ENCODE measurements at regions not wholly inside any gene's neighbourhood (a gene's known extent, or its start where the extent isn't known, plus 50 kb on each side); places are given as distances from the start of the nearest gene placed in this dataset.

- DNase-seq (ENCODE audit: low spot score), result no peak
These were observed 97.1 kb upstream of the NXT1 start for GRCh38 chr20:23253524-23253923.

- DNase-seq (ENCODE audit: low spot score), result no peak
These were observed 98.8 kb upstream of the NXT1 start for GRCh38 chr20:23251779-23252178.

- DNase-seq (ENCODE audit: low spot score), result no peak
These were observed 101.0 kb upstream of the NXT1 start for GRCh38 chr20:23249541-23249940.

GRCh38 chr20:23248461-23248882 is 102.1 kb upstream of the NXT1 start:
- DNase-seq (ENCODE audit: low spot score), result no peak

GRCh38 chr20:23246717-23247664 is 103.6 kb upstream of the NXT1 start:
- DNase-seq (ENCODE audit: low spot score), result no peak

GRCh38 chr20:23245553-23246181 is 104.9 kb upstream of the NXT1 start:
- DNase-seq (ENCODE audit: low spot score), result peak; percentile 4

- DNase-seq (ENCODE audit: low spot score), result no peak
These were observed 105.6 kb upstream of the NXT1 start for GRCh38 chr20:23244916-23245552.

GRCh38 chr20:23244156-23244915 is 106.3 kb upstream of the NXT1 start:
- no peak for DNase-seq (ENCODE audit: low spot score)

- no peak for DNase-seq (ENCODE audit: low spot score)
These were observed 106.8 kb upstream of the NXT1 start for GRCh38 chr20:23243791-23244155.

- no peak for DNase-seq (ENCODE audit: low spot score)
These were observed 107.9 kb upstream of the NXT1 start for GRCh38 chr20:23242556-23243180.

GRCh38 chr20:23242104-23242503 is 108.5 kb upstream of the NXT1 start:
- DNase-seq (ENCODE audit: low spot score), result no peak

- no peak for DNase-seq (ENCODE audit: low spot score)
These were observed 109.2 kb upstream of the NXT1 start for GRCh38 chr20:23241416-23241815.

GRCh38 chr20:23240519-23240918 is 110.1 kb upstream of the NXT1 start:
- DNase-seq (ENCODE audit: low spot score), result no peak

- DNase-seq (ENCODE audit: low spot score), result no peak
These were observed 113.4 kb upstream of the NXT1 start for GRCh38 chr20:23237201-23237600.

- DNase-seq (ENCODE audit: low spot score), result peak; percentile 8
These were observed 115.2 kb upstream of the NXT1 start for GRCh38 chr20:23235173-23236027.

- no peak for DNase-seq (ENCODE audit: low spot score)
These were observed 116.1 kb upstream of the NXT1 start for GRCh38 chr20:23234311-23235078.

GRCh38 chr20:23233341-23233740 is 117.2 kb upstream of the NXT1 start:
- no peak for DNase-seq (ENCODE audit: low spot score)

GRCh38 chr20:23232679-23233308 is 117.8 kb upstream of the NXT1 start:
- DNase-seq (ENCODE audit: low spot score), result no peak

GRCh38 chr20:23232219-23232581 is 118.4 kb upstream of the NXT1 start:
- DNase-seq (ENCODE audit: low spot score), result no peak

Measured in CD4-positive, alpha-beta T cell treated with Interleukin-2 at 100 ng/mL for 4 hours (primary cell).